DND-41 (cell line): ENCODE measurements at regions not wholly inside any gene's neighbourhood (a gene's known extent, or its start where the extent isn't known, plus 50 kb on each side); places are given as distances from the start of the nearest gene placed in this dataset.

Experiments used
- ATAC-seq: fragments of 200-7000 bp; cut with Tn5 transposase; 3 replicates; pipeline ENCODE4 v1.9.1; 2021; ENCODE audit warnings: low read depth; ENCODE audit not compliant: insufficient read depth
- DNase-seq: peaks from one replicate; pipeline ENCODE4 v3.0.0-alpha.2; 2020
- H2AFZ ChIP-seq: 2 replicates; pipeline ENCODE4 v1.6.0; 2012; ENCODE audit warnings: low read depth, low read length
- H3K27ac ChIP-seq: 2 replicates; pipeline ENCODE4 v1.5.1; 2012; ENCODE audit warnings: low read length, inconsistent platforms
- H3K27me3 ChIP-seq: fragments of 200-600 bp; sonication (generic); 2 replicates; pipeline ENCODE4 v1.6.0; 2012; ENCODE audit warnings: low read length, mild to moderate bottlenecking, inconsistent platforms; ENCODE audit not compliant: insufficient read depth, poor library complexity
- H3K36me3 ChIP-seq: 2 replicates; pipeline ENCODE4 v1.5.1; 2012; ENCODE audit warnings: low read length, inconsistent platforms; ENCODE audit not compliant: insufficient read depth
- H3K4me1 ChIP-seq: 2 replicates; pipeline ENCODE4 v1.5.1; 2012; ENCODE audit warnings: mild to moderate bottlenecking, low read length; ENCODE audit not compliant: insufficient read depth
- H3K4me2 ChIP-seq: 2 replicates; pipeline ENCODE4 v1.6.0; 2012; ENCODE audit warnings: mild to moderate bottlenecking, moderate library complexity, low read length, inconsistent platforms; ENCODE audit not compliant: insufficient read depth
- H3K4me3 ChIP-seq, 2 experiments: fragments of 200-600 bp in 1 of 2; shearing (Covaris generic) in 1 of 2; 2 replicates each; pipeline ENCODE4 v1.5.1; 2012 to 2016; ENCODE audit warnings: inconsistent platforms in 2 of 2, low read length in 2 of 2, mild to moderate bottlenecking in 2 of 2, low read depth in 1 of 2, moderate library complexity in 1 of 2
- H3K79me2 ChIP-seq: 2 replicates; pipeline ENCODE4 v1.6.0; 2012; ENCODE audit warnings: low read length, inconsistent platforms; ENCODE audit not compliant: insufficient read depth
- H3K9ac ChIP-seq: 2 replicates; pipeline ENCODE4 v1.6.0; 2012; ENCODE audit warnings: low read depth, mild to moderate bottlenecking, inconsistent platforms, low read length, moderate library complexity
- H3K9me3 ChIP-seq: 2 replicates; pipeline ENCODE4 v1.5.1; 2012; ENCODE audit warnings: low read length, moderate library complexity, mild to moderate bottlenecking, inconsistent platforms; ENCODE audit not compliant: insufficient read depth, severe bottlenecking
- H4K20me1 ChIP-seq: 2 replicates; pipeline ENCODE4 v1.6.0; 2012; ENCODE audit warnings: low read length; ENCODE audit not compliant: insufficient read depth
- CTCF ChIP-seq: IDR thresholded peaks from 2 replicates; pipeline ENCODE4 v1.5.1; 2012; ENCODE audit warnings: borderline replicate concordance, low read length, moderate library complexity, mild to moderate bottlenecking; ENCODE audit not compliant: poor library complexity, severe bottlenecking; ENCODE audit errors: extremely low read depth
- EZH2 ChIP-seq: IDR thresholded peaks from 3 replicates; pipeline ENCODE4 v1.6.1; 2012; ENCODE audit warnings: borderline replicate concordance, low read depth, mild to moderate bottlenecking, moderate library complexity, low read length, inconsistent platforms; ENCODE audit not compliant: severe bottlenecking

DNA sequence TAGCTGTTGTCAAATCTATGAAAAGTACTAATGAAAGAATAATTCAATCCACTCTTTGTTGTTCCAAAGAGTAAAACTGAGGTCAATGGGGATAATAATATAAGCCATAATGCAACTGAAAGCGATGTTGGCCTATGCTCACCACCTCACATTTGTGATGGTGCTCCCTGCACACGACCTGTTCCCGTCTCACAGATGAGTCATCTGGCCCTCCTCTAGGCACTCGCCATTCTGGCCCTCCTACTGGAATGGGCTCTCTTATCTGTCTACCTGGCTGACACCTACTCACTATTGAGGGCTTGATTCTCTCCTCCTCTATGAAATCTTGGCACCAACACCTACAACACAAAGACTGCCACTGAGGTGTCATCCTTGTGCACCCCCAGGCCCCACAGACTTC is 585.9 kb upstream of the ID2 start:
- DNase-seq (no peak), ATAC-seq (no peak)
- peaks cover 2% of the 10 kb centered on the region for H3K4me1 ChIP-seq
- no peak overlapping the region for H3K9ac ChIP-seq
- TF ChIP-seq CTCF (no peak), EZH2 (no peak)
- H4K20me1 ChIP-seq, result no peaks in the 10 kb centered on the region
- H3K4me2 ChIP-seq, result no peak overlapping the region
- no peaks in the 10 kb centered on the region for H3K27me3 ChIP-seq
- no peaks in the 10 kb centered on the region for H3K9me3 ChIP-seq
- H3K27ac ChIP-seq, result no peak overlapping the region
- no peaks in the 10 kb centered on the region for H3K79me2 ChIP-seq
- no peak overlapping the region for H2AFZ ChIP-seq
- no peaks in the 10 kb centered on the region for H3K36me3 ChIP-seq
- H3K4me3 ChIP-seq, result no peak overlapping the region

GRCh38 chr2:8096484-8096883 is 585.4 kb upstream of the ID2 start:
- Histone ChIP-seq H3K9me3 (no peaks in the 10 kb centered on the region), H3K27ac (no peak overlapping the region), H3K4me2 (no peak overlapping the region), H3K9ac (no peak overlapping the region), H3K4me1 (no peaks in the 10 kb centered on the region), H2AFZ (no peak overlapping the region), H3K4me3 (no peak overlapping the region), H3K36me3 (no peaks in the 10 kb centered on the region), H4K20me1 (no peaks in the 10 kb centered on the region), H3K27me3 (no peaks in the 10 kb centered on the region), H3K79me2 (no peaks in the 10 kb centered on the region)
- ATAC-seq (no peak), DNase-seq (no peak)
- no peak for TF ChIP-seq CTCF

DNA sequence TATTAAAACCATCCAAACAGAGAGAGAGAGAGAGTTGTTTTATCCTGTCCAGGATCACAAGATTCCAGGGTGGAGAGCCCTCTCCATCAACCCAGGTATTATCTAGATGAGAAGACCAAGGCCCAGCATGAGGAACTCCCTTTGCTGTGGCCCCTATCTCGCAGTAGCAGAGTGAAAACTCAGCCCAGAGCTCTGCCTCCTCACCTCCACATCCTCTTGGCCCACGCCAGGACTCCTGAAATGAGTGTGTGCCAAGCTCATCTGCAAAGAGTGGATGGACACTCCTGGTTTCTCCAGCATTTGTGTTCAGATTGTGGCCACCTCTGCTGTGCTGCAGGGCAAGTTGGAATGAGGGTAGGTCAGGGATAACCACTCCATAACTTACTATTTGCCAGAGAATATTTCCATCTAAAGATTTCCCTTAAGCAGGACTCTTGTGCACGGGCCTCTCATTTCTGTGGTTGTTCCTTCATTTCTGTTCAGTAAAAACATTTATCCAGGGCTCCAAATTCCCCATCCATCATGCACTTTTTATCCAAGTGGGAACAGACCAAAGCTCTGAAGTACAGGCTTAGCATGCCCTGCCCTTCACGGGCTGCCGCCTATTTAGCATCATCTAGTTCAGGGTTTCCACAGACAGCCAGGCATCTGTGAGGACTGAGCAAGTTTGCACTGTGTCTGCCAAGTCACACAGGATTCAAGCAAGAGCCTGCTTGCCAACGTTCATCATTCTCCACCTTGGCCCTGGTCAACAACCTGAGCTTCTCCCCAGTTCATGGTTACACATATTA is 583.2 kb upstream of the ID2 start:
- DNase-seq (no peak), ATAC-seq (no peak)
- Histone ChIP-seq H4K20me1 (no peaks in the 10 kb centered on the region), H3K27ac (no peak overlapping the region), H3K9ac (no peak overlapping the region), H3K36me3 (no peaks in the 10 kb centered on the region), H2AFZ (no peak overlapping the region), H3K4me1 (no peaks in the 10 kb centered on the region), H3K4me3 (no peak overlapping the region), H3K27me3 (no peaks in the 10 kb centered on the region), H3K4me2 (no peak overlapping the region), H3K9me3 (no peaks in the 10 kb centered on the region), H3K79me2 (no peaks in the 10 kb centered on the region)
- no peak for TF ChIP-seq EZH2
- TF ChIP-seq CTCF, result no peak

DNA sequence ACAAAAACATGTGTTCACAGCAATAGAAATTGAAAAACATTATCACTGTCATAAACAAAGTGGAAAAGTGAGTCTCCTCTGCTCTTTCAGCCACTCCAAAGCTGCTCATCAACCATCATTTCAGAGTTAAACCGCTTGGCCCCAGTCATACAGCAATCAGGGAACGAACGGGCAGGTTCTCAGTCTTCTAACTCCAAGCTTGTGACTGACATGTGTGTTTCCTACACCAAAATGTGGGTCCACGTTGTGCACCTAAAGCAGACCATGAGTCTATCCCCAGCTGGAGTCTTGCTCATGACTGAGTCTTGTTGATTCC is 582.6 kb upstream of the ID2 start:
- H3K27ac ChIP-seq, result no peak overlapping the region
- H3K9me3 ChIP-seq, result no peaks in the 10 kb centered on the region
- no peaks in the 10 kb centered on the region for H4K20me1 ChIP-seq
- TF ChIP-seq EZH2 (no peak), CTCF (no peak)
- no peak overlapping the region for H3K9ac ChIP-seq
- no peak for DNase-seq
- H3K79me2 ChIP-seq, result no peaks in the 10 kb centered on the region
- no peaks in the 10 kb centered on the region for H3K4me1 ChIP-seq
- no peaks in the 10 kb centered on the region for H3K36me3 ChIP-seq
- no peak overlapping the region for H3K4me2 ChIP-seq
- H3K4me3 ChIP-seq, result no peak overlapping the region
- no peak for ATAC-seq
- no peaks in the 10 kb centered on the region for H3K27me3 ChIP-seq
- H2AFZ ChIP-seq, result no peak overlapping the region
